ENCODE measurements at regions not wholly inside any gene's neighbourhood (a gene's known extent, or its start where the extent isn't known, plus 50 kb on each side); places are given as distances from the start of the nearest gene placed in this dataset.

DNA sequence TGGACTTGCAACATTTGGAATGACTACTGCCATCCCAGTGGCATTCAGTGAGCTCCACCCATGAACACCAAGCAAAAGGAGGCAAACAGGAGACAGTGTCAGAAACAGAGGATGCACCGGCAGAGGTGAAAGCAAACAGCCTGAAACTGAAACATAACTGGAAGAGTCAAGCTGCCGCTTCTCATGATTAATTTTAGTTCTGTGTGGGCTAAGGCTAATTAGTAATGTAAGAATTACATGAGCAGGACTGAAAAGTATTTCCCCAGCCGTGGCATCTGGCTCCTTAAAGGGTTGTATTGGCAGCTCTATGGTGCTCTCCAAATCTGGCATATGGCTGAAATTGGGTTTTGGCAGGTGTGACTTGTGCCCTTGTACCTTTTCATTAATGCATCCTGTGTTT, 1108.1 kb downstream of the TSN start:
- TF ChIP-seq, protein P1, sequence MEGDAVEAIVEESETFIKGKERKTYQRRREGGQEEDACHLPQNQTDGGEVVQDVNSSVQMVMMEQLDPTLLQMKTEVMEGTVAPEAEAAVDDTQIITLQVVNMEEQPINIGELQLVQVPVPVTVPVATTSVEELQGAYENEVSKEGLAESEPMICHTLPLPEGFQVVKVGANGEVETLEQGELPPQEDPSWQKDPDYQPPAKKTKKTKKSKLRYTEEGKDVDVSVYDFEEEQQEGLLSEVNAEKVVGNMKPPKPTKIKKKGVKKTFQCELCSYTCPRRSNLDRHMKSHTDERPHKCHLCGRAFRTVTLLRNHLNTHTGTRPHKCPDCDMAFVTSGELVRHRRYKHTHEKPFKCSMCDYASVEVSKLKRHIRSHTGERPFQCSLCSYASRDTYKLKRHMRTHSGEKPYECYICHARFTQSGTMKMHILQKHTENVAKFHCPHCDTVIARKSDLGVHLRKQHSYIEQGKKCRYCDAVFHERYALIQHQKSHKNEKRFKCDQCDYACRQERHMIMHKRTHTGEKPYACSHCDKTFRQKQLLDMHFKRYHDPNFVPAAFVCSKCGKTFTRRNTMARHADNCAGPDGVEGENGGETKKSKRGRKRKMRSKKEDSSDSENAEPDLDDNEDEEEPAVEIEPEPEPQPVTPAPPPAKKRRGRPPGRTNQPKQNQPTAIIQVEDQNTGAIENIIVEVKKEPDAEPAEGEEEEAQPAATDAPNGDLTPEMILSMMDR (IDR thresholded peaks at IDR 0.05; ENCODE audit: insufficient read depth, low read length): no peak
- TF ChIP-seq POLR2AphosphoS5 (IDR thresholded peaks at IDR 0.05; ENCODE audit: low read depth): no peak
- TF ChIP-seq, protein P2, sequence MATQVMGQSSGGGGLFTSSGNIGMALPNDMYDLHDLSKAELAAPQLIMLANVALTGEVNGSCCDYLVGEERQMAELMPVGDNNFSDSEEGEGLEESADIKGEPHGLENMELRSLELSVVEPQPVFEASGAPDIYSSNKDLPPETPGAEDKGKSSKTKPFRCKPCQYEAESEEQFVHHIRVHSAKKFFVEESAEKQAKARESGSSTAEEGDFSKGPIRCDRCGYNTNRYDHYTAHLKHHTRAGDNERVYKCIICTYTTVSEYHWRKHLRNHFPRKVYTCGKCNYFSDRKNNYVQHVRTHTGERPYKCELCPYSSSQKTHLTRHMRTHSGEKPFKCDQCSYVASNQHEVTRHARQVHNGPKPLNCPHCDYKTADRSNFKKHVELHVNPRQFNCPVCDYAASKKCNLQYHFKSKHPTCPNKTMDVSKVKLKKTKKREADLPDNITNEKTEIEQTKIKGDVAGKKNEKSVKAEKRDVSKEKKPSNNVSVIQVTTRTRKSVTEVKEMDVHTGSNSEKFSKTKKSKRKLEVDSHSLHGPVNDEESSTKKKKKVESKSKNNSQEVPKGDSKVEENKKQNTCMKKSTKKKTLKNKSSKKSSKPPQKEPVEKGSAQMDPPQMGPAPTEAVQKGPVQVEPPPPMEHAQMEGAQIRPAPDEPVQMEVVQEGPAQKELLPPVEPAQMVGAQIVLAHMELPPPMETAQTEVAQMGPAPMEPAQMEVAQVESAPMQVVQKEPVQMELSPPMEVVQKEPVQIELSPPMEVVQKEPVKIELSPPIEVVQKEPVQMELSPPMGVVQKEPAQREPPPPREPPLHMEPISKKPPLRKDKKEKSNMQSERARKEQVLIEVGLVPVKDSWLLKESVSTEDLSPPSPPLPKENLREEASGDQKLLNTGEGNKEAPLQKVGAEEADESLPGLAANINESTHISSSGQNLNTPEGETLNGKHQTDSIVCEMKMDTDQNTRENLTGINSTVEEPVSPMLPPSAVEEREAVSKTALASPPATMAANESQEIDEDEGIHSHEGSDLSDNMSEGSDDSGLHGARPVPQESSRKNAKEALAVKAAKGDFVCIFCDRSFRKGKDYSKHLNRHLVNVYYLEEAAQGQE (IDR thresholded peaks at IDR 0.05; ENCODE audit: insufficient replicate concordance, low read depth): no peak
- no peak for TF ChIP-seq SPI1 (IDR thresholded peaks at IDR 0.05; ENCODE audit: borderline replicate concordance, low read depth)

All from HL-60 (cell line).